ENCODE measurements at regions not wholly inside any gene's neighbourhood (a gene's known extent, or its start where the extent isn't known, plus 50 kb on each side); places are given as distances from the start of the nearest gene placed in this dataset.

DNA sequence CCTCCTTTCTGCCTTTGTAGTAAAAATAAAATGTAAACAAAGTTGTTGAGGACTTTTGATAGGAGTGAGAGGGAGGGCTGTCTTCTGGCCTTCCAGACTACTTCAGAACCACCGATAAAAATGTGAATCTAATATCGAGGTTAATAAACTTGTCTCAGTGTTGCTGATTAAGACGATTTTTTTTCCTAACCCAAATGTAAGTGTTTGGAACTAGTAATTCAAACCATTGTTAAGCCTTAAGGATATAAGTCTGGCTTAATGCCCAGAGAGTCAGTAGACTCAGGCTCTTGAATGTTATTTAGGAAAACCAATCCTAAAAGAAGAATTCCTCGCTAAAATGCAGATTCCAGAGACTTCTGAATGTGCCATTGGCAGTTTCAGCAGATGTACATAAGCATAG, 356.9 kb downstream of the SIPA1L2 start:
- no peak for TF ChIP-seq EP300 (IDR thresholded peaks at IDR 0.05)
- TF ChIP-seq, protein P1, sequence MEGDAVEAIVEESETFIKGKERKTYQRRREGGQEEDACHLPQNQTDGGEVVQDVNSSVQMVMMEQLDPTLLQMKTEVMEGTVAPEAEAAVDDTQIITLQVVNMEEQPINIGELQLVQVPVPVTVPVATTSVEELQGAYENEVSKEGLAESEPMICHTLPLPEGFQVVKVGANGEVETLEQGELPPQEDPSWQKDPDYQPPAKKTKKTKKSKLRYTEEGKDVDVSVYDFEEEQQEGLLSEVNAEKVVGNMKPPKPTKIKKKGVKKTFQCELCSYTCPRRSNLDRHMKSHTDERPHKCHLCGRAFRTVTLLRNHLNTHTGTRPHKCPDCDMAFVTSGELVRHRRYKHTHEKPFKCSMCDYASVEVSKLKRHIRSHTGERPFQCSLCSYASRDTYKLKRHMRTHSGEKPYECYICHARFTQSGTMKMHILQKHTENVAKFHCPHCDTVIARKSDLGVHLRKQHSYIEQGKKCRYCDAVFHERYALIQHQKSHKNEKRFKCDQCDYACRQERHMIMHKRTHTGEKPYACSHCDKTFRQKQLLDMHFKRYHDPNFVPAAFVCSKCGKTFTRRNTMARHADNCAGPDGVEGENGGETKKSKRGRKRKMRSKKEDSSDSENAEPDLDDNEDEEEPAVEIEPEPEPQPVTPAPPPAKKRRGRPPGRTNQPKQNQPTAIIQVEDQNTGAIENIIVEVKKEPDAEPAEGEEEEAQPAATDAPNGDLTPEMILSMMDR (IDR thresholded peaks at IDR 0.05): no peak
